HuH-7.5 (cell line): ENCODE measurements at regions not wholly inside any gene's neighbourhood (a gene's known extent, or its start where the extent isn't known, plus 50 kb on each side); places are given as distances from the start of the nearest gene placed in this dataset.

ENCODE experiments used
- DNase-seq: peaks from one replicate; pipeline ENCODE4 v3.0.0; 2011; ENCODE audit warnings: low spot score

DNA sequence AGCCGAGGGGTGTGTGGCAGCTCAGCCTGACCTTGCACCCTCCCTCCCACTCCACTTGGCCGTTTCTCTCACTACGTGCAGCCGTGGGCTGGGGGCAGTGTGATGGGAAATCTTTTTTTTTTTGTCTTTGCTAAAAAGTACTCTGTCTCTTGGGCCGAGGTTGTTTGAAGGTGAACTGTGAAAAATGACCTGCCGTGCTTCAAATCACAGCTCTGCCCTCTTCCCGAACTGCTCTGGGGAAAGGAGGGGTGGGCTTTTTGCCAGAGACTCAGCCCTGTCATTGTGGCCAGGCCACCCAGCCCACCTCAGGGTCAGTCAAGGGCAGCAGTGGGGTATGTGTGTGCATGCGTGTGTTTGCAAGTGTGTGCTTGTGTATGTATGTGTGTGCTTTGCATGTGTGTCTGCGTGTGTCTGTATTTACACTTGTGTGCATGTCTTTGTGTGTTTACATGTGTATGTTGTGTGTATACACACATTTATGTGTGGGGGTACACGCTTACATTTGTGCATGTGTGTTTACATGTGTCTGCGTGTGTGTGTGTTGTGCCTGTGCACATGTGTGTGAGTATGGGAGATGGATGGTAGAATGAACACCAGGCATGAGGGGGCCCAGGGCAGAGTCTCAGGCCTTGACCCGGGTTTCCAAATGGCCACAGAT, 61.3 kb upstream of the HAAO start:
- no peak for DNase-seq

DNA sequence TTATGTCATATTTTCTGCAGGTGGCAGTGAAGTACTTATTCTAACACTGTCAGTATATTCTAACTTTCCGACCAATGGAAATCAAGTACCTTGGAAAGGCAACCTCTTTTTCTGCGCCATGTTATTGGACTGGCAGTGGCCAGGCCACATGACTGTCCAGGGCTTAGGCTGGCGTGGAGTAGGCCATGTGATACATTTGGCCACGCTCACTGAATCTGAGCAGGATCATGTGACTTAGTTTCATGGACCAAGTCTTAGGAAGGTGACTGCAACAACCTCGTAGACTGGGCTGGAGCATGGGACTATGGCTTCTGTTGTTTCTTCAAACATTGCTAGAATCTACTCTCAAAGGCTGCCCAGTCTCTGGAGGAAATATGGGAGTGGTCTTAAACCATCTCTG, 60.4 kb upstream of the HAAO start:
- DNase-seq = no peak

DNA sequence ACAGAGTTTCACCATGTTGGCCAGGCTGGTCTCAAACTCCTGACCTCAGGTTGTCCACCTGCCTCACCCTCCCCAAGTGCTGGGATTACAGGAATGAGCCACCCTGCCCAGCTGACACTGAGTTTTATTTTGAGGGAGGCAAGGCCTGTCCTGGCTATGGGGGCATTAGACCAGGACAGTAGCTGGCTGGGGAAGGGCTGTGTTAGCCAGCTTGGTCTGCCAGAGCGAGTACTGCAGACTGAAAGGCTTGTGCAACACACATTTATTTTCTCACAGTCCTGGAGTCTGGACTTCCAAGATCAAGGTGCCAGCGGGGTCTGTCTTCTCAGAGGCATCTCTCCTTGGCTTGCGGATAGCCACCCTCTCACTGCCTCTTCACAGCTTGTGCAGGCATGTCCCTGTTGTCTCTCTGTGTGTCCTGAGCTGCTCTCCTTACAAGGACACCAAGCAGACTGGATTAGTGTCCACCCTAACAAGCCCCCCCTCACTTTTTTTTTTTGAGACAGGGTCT, 59.4 kb upstream of the HAAO start:
- DNase-seq = no peak

DNA sequence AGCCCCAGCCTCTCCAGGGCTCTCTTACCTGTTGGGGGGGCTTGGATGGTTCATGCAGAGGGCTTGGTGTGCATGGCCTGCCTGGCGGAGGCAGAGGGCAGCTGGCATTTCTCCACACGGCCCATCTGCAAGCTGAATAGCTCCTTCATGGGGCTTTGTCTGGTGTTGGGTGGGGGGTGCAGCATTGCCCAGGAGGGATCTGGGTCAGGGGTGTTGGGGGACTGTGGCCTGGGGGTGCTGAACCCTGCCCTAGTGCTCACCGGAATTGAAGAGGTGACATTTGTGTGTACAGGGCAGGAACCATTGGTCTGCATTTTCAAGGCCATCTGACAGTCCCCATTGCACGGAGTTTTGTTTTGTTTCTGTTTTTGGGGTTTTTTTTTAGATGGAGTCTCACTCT, 58.8 kb upstream of the HAAO start:
- no peak for DNase-seq

DNA sequence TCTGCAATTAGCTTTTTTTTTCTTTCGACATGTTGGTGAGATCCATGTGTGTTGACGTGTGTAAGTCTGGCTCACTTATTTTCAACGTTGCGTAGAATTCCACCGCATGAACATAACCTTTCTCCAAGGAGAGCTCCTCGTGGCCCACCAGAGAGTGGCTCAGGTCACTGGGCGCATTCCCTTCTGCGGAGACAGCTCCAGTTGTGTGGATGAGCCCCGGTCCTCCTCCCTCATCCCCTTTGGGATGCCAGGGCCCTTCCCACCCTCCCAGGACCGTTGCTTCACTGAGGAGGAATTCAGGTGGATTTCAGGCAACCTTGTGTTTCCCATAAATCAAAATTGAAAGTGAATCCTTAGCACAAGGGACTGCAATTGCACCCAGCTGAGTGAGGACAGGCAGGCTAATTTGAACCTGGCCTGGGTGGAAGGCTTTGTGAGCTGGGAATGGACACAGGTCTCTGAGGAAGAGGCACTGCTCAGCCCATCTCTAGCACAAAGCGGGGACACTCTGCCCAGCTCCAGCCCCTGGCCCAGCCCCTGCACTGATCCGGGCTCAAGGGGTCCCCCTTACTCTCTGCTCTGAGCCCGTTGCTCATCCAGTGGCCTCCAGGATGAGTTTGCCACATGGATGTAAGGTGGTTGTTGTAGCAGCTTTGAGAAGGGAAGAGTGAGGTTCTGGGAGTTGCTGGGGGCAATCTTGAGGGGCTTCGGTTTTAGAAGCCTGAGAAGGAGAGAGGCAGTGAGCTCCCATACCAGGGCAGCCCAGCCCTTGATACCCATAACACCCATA, 57.8 kb upstream of the HAAO start:
- DNase-seq = no peak

DNA sequence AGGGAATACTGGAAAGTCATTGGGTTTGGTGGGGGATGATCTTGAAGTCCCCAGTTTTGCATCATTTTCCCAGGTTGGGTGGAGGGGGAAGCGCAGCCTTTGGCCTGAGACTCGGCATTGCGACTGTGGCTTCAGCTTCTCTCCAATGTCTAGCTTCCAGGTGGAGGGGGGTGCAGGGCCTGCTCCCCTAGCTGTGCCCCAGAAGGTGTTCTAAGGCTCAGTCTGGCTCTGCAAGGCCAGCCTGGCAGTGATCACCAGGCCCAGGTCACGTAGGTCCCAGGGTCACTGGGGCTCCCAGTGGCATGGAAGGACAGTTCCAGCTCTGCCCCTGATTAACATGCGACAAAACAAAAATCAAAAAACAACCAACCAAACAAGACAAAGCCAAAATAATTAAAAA, 56.9 kb upstream of the HAAO start:
- DNase-seq = no peak

DNA sequence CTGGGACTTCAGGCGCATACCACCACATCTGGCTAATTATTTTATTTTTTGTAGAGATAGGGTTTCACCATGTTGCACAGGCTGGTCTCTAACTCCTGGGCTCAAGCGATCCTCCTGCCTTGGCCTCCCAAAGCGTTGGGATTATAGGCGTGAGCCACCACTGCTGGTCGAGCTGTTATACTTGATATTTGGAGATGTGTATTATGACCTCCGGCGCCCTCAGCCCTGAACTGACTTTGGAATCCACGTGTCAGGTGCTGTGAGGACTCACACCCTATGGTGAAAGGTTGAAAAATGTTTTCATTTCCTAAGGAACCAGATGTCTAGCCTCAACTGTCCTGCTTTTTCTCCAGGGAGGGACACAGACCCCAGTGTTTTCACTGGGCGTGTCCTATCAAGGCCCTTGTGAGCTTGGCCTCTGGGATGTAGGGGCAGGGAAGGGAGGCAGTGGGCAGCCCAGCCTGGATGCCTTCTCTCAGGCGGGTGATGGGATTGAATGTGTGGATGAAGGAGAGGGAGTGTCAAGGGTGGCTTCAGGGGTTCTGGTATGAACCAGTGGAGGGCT, 56.4 kb upstream of the HAAO start:
- no peak for DNase-seq

DNA sequence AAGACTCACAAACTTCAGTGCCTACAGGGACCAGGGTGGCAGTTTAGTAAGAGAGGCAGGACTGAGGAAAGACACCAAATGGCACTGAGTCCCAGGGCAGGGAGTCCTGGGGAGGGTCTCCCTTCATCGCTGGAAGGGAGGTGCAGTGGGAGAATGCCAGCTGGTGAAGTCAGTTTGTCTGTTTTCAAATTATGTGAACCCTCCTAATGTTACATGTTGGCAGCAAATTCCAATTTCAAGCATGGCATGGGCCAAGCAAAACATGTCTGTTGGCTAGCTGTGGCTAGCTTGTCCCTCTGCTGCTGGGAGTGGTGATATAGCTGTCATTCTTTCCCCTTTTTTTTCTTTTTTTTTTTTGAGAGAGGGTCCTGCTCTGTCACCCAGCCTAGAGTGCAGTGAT, 55.9 kb upstream of the HAAO start:
- DNase-seq = no peak

DNA sequence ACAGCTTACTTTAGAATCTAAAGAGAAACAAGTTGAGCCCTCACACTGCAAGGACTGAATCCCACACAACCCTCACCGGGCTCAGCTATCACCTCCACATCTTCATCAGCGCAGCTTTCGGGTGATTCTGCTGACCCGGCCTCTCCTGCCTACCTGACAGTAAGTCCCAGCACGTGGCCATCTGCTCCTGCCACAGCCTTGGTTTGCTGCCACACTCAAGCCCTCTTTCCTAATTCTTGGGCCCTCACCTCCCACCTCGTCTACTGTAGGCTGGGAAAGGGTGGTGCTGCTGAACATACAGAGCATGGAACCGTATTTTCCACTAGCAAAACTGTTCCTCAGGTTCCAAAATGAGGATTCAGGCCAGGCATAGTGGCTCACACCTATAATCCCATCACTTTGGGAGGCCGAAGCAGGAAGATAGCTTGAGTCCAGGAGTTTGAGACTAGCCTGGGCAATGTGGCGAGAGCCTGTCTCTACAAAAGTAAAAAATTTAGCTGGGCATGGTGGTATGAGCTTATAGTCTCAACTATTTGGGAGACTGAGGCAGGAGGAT, 55.3 kb upstream of the HAAO start:
- DNase-seq = no peak

DNA sequence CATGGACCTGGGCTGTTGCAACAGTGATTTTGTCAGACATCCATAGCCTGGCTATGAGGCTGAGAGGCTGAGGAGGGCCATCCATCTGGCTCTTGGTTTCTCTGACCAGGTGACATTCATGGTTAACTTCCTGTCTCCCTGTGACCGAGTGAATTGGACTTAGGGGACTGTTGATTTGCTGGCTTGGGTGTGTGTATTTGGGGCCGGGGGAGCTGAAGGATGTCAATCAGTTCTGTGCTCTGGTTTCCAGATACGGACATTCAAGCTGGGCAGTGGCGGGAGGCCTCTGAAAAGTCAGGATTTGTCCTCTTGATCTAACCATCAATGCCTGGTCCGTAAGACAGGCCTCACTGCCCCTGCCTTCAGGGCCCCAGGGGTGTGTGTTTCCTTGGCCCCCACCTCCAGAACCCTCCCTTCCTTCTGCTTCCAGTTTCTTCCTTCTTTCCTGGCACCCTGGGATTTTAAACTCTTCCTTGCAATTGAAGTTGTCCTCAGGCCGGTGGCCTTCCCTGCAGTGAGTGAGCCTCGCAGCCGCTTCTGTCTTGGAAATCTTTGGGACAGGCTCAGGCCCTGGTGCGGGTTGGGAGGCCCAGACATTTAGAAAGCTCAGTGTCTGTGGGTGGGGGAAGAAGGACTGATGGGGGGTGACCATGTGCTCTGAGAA, 54.7 kb upstream of the HAAO start:
- DNase-seq = no peak

DNA sequence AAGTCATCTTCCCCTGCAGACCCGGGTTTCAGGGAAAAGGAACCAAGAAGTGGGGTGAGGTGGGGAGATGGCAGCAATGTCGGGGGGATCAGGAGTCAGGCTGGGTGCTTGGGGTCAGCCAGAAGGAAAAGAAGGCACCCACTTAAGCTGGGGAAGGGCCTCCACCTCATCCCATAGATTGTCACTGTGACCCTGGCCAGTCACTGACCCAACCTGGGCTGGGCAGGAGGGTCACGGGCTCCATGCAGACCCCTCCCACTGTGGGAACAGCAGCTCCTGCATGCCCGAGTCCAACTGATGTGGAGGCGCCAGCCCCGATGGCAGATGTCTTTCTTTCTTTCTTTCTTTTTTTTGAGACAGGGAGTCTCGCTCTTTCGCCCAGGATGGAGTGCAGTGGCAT, 53.6 kb upstream of the HAAO start:
- DNase-seq = no peak

DNA sequence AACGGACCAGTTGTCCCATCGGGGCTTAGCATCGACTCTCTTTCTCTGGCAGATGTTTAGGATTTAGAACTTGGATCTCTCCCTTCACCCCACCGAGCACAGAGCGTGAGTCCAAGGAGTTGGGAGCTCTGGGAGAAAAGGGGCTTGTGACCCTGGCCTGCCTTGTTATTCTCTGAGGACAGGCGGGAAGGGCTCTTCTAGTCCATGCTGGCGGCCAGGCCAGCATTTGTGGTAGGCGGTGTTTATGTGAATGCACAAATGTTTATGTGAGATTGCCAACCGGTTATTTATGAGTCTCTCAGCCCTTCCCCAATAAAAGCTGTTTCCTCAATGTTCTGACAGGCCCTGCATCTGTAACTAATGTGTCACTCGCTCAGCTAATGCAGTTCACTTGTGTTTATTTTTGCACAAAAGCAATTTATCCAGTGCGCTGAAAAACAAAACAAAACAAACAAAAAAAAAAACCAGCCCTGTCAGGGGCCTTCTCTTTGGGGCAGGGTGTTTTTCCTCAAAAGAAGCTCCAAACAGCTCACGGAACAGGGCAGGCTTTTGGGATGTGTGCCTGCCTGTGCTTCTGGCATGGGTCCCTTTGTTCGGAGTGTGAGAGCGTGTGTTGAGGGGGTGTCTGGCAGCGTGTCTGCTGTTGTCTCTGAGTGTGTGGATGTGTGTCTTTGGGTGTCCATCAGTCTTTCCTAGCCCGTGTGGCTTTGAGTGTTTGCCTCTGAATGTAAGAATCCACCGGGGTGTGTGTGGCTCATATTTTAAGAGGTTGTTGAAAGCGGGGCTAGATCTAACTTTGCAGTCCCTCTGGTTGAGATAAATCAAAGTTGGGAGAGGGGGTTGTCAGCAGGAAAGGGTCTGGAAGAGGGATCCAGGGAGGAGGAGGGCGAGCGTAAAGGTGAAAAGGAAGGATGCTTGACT, 52.8 kb upstream of the HAAO start:
- no peak for DNase-seq

DNA sequence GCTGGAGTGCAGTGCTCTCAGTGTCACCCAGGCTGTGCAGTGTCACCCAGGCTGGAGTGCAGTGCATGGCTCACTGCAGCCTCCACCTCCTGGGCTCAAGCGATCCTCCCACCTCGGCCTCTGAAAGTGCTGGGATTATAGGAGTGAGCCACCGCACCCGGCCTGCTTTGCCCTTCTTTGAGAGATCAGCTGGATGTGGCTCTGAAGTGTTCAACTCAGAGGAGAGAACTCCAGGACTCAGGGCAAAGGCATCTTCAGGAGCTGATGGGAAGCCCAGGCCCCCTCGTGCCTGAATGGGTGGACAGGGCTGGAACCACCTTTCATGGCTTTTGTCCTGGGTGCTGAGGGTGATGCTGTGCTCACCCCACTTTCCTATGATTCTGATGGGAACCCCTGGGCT, 52.0 kb upstream of the HAAO start:
- DNase-seq = no peak

DNA sequence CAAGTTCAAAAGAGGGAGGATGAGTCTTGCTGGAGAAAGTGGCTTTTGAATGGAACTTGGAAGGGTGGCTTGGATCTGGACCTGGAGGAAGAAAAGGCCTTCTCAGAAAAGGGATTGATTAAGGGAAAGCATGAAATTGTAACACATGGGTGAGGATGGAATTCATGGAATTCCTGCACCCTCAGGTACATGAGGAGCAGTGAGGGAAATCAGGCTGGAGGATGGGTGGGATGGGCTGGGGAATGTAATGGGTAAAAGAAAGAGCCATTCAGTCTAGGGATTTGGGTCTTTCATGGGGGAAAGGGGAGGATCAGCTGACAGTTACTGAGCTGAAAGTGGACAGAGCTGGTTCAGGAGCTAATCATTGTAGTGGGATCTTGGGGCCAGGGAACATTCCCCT, 51.2 kb upstream of the HAAO start:
- DNase-seq = no peak

DNA sequence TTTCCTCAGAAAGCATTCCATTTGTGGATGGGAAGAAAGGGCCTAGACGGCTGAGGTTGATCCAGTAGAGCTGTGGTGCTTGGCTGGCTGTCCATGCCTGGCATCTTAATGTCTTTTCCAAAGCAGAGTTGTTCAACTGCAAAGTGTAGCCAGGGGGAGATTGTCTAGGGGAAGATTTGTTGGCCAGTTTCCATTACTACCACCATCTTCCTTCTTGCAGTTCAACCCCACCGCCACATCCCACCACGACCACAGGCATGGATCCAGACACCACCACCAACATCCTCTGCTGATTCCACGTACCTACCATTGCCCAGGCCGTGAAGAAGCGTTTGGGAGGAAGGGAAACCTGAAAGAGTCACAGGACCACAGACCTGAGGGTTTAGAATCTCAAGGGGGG, 50.7 kb upstream of the HAAO start:
- DNase-seq = no peak

DNA sequence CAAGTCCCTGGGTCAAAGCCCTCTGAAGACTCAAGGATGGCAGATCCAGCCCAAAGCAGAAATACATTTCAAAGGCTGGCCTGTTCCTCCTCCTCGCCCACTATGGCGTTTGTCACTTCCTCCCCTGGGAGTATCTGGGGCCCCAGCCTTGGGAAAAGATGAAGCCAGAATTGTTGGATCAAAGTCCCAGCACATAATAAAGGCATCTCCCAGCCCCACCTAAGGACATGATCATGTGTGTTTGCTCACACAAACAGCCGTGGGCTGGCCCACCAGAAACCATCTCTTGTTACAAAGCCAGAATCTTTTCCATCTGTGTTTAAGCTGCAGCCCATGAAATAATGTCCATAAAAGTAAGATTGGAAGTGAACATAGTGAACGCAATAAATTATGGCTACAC, 50.1 kb upstream of the HAAO start:
- no peak for DNase-seq
